Mesendoderm (in vitro differentiated cells): ENCODE measurements at regions not wholly inside any gene's neighbourhood (a gene's known extent, or its start where the extent isn't known, plus 50 kb on each side); places are given as distances from the start of the nearest gene placed in this dataset.
A peak's percentile ranks its signal among the peaks of the same experiment; 100 is the strongest.

Source experiments
- DNase-seq: peaks from one replicate; pipeline ENCODE4 v3.0.0; 2013
- H2AK5ac ChIP-seq: 2 replicates; pipeline ENCODE4 v1.6.1; 2013; ENCODE audit warnings: low read length, inconsistent platforms
- H2BK120ac ChIP-seq: 2 replicates; pipeline ENCODE4 v1.6.1; 2013; ENCODE audit warnings: low read depth, mild to moderate bottlenecking, low read length, moderate library complexity, mixed read lengths
- H2BK15ac ChIP-seq: replicated peaks from 2 replicates; pipeline ENCODE4 v1.6.1; 2013; ENCODE audit warnings: low read depth, mild to moderate bottlenecking, moderate library complexity
- H2BK5ac ChIP-seq: 2 replicates; pipeline ENCODE4 v1.6.1; 2013; ENCODE audit warnings: low read length, inconsistent platforms
- H3K18ac ChIP-seq: 2 replicates; pipeline ENCODE4 v1.6.1; 2013; ENCODE audit warnings: mild to moderate bottlenecking, low read length, mixed read lengths
- H3K23ac ChIP-seq: one replicate; pipeline ENCODE4 v1.6.1; 2013; ENCODE audit warnings: low read length
- H3K27ac ChIP-seq: 2 replicates; pipeline ENCODE4 v1.5.1; 2013; ENCODE audit warnings: low read depth, mild to moderate bottlenecking, inconsistent platforms, low read length, moderate library complexity
- H3K27me3 ChIP-seq: 2 replicates; pipeline ENCODE4 v1.6.1; 2013; ENCODE audit warnings: low read length, control low read depth, mild to moderate bottlenecking, inconsistent platforms; ENCODE audit not compliant: insufficient read depth, poor library complexity
- H3K36me3 ChIP-seq: 2 replicates; pipeline ENCODE4 v1.6.1; 2013; ENCODE audit warnings: low read length, inconsistent platforms; ENCODE audit not compliant: control insufficient read depth, insufficient read depth
- H3K4ac ChIP-seq: one replicate; pipeline ENCODE4 v1.6.1; 2013; ENCODE audit warnings: low read depth, mild to moderate bottlenecking, low read length, moderate library complexity
- H3K4me1 ChIP-seq: 2 replicates; pipeline ENCODE4 v1.6.1; 2013; ENCODE audit warnings: low read depth, low read length, inconsistent platforms; ENCODE audit not compliant: control insufficient read depth
- H3K4me2 ChIP-seq: 2 replicates; pipeline ENCODE4 v1.6.1; 2013; ENCODE audit warnings: low read length
- H3K4me3 ChIP-seq: 2 replicates; pipeline ENCODE4 v1.5.1; 2013; ENCODE audit warnings: mild to moderate bottlenecking, low read length
- H3K56ac ChIP-seq: one replicate; pipeline ENCODE4 v1.6.1; 2013; ENCODE audit warnings: low read length
- H3K79me1 ChIP-seq: 2 replicates; pipeline ENCODE4 v1.6.1; 2013; ENCODE audit warnings: low read length, inconsistent platforms
- H3K79me2 ChIP-seq: 2 replicates; pipeline ENCODE4 v1.6.1; 2013; ENCODE audit warnings: mild to moderate bottlenecking, low read length; ENCODE audit not compliant: control insufficient read depth, insufficient read depth
- H3K9ac ChIP-seq: 2 replicates; pipeline ENCODE4 v1.6.1; 2013; ENCODE audit warnings: low read length, inconsistent platforms
- H4K5ac ChIP-seq: one replicate; pipeline ENCODE4 v1.6.1; 2013; ENCODE audit warnings: low read length
- H4K8ac ChIP-seq: one replicate; pipeline ENCODE4 v1.6.1; 2013; ENCODE audit warnings: low read depth, mild to moderate bottlenecking, control low read depth, low read length, moderate library complexity
- WGBS: extraction: QIAGEN DNeasy Blood & Tissue Kit; methylation state at CpG from one replicate; pipeline ENCODE4 v1.1.7; 2013; ENCODE audit warnings: low lambda C conversion rate, missing lambda C conversion rate; ENCODE audit not compliant: insufficient coverage; ENCODE audit errors: extremely low coverage; 5-methylcytosine and 5-hydroxymethylcytosine counted together

DNA sequence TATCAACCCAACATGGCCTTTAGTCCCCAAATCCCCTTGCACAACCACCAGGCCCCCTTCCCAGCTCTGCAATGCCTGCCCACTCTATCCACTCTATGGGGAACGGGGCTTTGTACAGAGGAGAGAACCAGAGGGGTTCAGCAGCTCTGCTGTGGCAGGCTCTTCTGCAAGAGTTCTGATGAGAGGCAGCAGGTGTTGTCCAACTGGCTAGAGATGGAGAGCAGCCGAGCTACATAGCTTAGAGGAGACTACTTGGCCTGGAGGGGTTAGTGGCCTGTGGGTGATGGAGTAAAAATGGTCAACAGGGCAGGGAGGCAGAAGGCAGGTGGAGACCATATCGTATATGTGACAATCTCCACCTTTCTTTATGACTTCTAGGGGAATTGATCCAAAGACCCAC, 103.0 kb downstream of the QPCT start:
- DNase-seq, result no peak
- H2BK15ac ChIP-seq, result no peak overlapping the region
- H3K4me2 ChIP-seq, result no peak overlapping the region
- H3K23ac ChIP-seq, result no peak overlapping the region
- no peak overlapping the region for H3K9ac ChIP-seq
- no peaks in the 10 kb centered on the region for H3K79me2 ChIP-seq
- no peaks in the 10 kb centered on the region for H3K36me3 ChIP-seq
- no peak overlapping the region for H2BK120ac ChIP-seq
- no peak overlapping the region for H3K27ac ChIP-seq
- H3K18ac ChIP-seq, result no peak overlapping the region
- no peak overlapping the region for H2AK5ac ChIP-seq
- H4K8ac ChIP-seq, result no peak overlapping the region
- no peak overlapping the region for H4K5ac ChIP-seq
- no peaks in the 10 kb centered on the region for H3K79me1 ChIP-seq
- no peak overlapping the region for H3K4ac ChIP-seq
- H3K4me1 ChIP-seq, result no peaks in the 10 kb centered on the region
- no peak overlapping the region for H2BK5ac ChIP-seq
- no peak overlapping the region for H3K56ac ChIP-seq
- H3K27me3 ChIP-seq, result no peaks in the 10 kb centered on the region
- H3K4me3 ChIP-seq, result no peak overlapping the region
- WGBS, result no CpG with 5 or more reads among the region's 3 CpGs

DNA sequence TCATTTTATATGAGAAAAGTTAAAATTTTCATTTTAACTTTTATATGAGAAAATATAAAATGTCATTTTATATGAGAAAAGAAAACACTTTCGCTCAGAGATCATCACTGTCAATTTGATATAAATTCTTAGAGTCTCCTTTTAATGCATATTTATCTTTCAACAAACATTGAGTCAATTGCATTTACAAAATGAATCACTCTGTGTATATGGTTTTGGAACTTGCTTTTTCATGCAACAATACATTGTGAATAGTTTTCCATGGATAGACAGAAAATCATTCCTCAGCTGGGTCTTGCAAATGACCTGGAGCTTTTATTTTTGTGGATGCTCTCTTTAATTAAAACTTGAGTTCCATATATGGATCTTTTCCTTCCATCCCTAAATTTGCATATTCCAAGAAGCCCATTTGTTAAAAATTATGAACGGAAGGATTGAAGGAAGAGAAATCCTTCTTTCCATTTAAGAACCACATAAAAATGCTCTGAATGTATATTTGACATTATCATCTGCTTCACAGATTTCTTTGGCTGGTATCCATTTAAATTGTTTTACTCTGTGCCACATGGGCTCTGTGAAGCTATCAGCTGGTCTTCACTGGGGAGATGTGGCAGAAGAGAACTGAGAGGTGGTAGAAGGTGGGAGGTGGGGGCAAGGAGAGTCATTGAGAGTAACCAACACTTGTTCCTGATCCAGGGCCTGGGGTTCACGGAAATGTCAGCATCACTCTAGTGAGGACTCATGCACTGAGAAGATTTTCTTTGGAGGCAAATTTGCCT, 104.1 kb downstream of the QPCT start:
- Histone ChIP-seq H2BK5ac (no peak overlapping the region), H3K18ac (no peak overlapping the region), H3K36me3 (no peaks in the 10 kb centered on the region), H2BK120ac (no peak overlapping the region), H3K79me2 (no peaks in the 10 kb centered on the region), H3K27ac (no peak overlapping the region), H3K4ac (no peak overlapping the region), H3K27me3 (no peaks in the 10 kb centered on the region), H3K23ac (peak overlapping the region; percentile 15), H3K4me1 (no peaks in the 10 kb centered on the region), H4K5ac (no peak overlapping the region), H3K4me2 (no peak overlapping the region), H3K4me3 (no peak overlapping the region), H3K56ac (no peak overlapping the region), H3K79me1 (no peaks in the 10 kb centered on the region), H3K9ac (no peak overlapping the region), H2AK5ac (no peak overlapping the region), H4K8ac (no peak overlapping the region), H2BK15ac (no peak overlapping the region)
- WGBS, result no CpG with 5 or more reads among the region's 3 CpGs
- DNase-seq, result no peak

DNA sequence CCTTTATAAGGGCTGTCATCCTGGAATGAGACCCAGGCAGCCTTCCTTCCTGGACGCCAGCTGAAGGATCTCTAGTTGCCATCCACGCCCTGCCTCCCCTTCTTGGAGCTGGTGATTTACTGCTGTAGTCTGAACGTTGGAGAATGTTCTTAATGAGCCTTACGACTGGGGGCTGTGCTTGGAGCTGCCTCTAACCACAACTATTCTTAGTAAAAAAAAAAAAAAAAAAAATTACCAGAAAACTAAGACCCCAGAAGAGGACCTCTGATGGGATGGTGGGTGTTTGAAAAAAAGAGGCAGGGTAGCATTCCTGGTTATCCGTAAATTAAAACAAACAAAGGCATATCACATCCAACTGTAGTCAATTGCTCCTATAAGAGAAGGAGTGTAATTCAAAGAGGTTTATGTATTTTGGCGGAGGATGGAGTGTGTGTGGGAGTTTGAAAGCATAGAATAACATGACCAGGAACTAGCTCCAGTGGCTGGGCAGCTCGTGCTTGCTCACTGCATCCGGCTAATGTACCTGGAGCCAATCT, 105.4 kb downstream of the QPCT start:
- no peak for DNase-seq
- Histone ChIP-seq H3K36me3 (no peaks in the 10 kb centered on the region), H3K4me1 (no peaks in the 10 kb centered on the region), H3K4me2 (no peak overlapping the region), H3K79me1 (no peaks in the 10 kb centered on the region), H3K27me3 (no peaks in the 10 kb centered on the region), H3K27ac (no peak overlapping the region), H3K18ac (no peak overlapping the region), H3K56ac (no peak overlapping the region), H3K79me2 (no peaks in the 10 kb centered on the region), H3K9ac (no peak overlapping the region), H3K4me3 (no peak overlapping the region), H2BK15ac (no peak overlapping the region), H2BK5ac (no peak overlapping the region), H4K8ac (no peak overlapping the region), H4K5ac (no peak overlapping the region), H3K23ac (no peak overlapping the region), H3K4ac (no peak overlapping the region), H2BK120ac (no peak overlapping the region), H2AK5ac (peak overlapping the region; percentile 53)
- no CpG with 5 or more reads among the region's 8 CpGs for WGBS

DNA sequence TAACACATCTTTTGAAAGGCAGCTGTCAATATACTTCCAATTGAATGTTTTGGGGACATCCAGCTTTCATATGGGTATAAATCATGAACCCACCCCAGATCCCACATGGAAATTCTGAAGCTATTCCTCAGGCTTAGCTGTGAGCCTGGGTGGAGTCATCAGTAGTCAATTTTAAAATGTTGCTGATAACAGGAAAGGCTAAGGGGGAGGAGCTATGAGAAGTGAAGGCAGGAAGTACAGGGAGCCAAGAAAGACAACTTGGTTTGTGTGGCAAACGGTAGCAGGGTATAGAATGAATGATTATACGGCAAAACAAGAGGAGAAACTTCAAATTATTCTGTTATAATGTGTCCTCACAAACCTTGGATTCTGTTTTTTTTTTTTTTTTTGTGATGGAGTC, 108.6 kb downstream of the QPCT start:
- WGBS, result no CpG with 5 or more reads among the region's 2 CpGs
- Histone ChIP-seq H3K4me3 (no peak overlapping the region), H3K23ac (no peak overlapping the region)

DNA sequence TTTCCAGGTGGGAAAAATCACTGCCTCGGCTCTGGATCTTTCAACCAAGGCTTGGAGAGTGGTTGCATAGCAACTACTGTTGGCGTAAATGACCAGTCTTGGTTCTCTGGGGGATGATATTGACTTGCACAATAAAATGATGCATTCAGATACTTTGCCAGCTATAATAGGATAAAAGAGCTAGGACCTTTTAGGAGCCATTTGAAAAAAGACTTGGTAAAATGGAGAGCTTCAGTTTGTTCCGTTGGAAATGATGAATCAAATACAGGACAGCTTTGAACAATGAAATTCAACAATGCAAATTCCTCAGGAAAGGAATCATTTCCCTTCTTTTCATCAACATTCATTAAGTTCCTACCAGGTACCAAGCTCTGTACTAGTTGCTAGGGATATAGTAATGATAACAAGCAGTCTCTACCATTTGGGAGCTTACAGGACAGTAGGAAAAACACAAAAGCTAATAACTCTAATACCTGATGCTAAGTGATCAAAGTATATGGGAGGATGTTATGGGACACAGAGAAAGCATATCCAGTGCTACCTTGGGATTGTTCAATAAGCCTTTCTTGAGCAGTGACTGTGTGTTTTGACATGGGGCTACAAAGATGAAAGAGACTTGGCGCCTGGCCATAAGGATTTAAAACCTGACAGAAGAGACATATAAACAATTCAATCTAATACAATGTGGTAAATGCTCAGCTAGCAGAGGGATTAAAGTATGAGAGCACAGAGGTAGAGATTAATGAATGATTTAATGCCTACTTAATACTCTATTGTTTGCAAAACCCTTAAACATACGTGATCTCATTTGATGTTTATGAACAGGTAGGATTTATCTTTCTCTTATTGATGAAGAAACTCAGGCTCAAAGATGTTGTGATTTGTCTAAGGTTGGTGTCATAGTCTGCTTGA, 110.7 kb downstream of the QPCT start:
- H3K4me1 ChIP-seq, result peaks cover 3% of the 10 kb centered on the region

More for the DNA sequence above, 108.6 kb downstream of the QPCT start:
- no peak overlapping the region for H4K5ac ChIP-seq
- no peak overlapping the region for H3K56ac ChIP-seq
- no peaks in the 10 kb centered on the region for H3K27me3 ChIP-seq
- no peak overlapping the region for H3K18ac ChIP-seq
- H4K8ac ChIP-seq, result no peak overlapping the region
- no peak overlapping the region for H2AK5ac ChIP-seq
- H3K9ac ChIP-seq, result no peak overlapping the region
- no peak overlapping the region for H2BK120ac ChIP-seq
- no peaks in the 10 kb centered on the region for H3K36me3 ChIP-seq
- no peak overlapping the region for H3K4me2 ChIP-seq
- no peaks in the 10 kb centered on the region for H3K79me1 ChIP-seq
- H3K79me2 ChIP-seq, result no peaks in the 10 kb centered on the region
- no peaks in the 10 kb centered on the region for H3K4me1 ChIP-seq
- H2BK5ac ChIP-seq, result no peak overlapping the region
- no peak overlapping the region for H2BK15ac ChIP-seq
- no peak overlapping the region for H3K27ac ChIP-seq
- peak; percentile 8 for DNase-seq
- no peak overlapping the region for H3K4ac ChIP-seq

More for the DNA sequence above, 110.7 kb downstream of the QPCT start:
- no CpG with 5 or more reads among the region's 5 CpGs for WGBS
- H3K23ac ChIP-seq, result peak overlapping the region; percentile 20
- peak; percentile 8 for DNase-seq
- H3K79me2 ChIP-seq, result no peaks in the 10 kb centered on the region
- H3K4ac ChIP-seq, result no peak overlapping the region
- no peak overlapping the region for H4K8ac ChIP-seq
- H3K56ac ChIP-seq, result no peak overlapping the region
- no peak overlapping the region for H2BK5ac ChIP-seq
- no peak overlapping the region for H3K4me3 ChIP-seq
- H3K4me2 ChIP-seq, result no peak overlapping the region
- no peaks in the 10 kb centered on the region for H3K79me1 ChIP-seq
- no peak overlapping the region for H2BK15ac ChIP-seq
- no peaks in the 10 kb centered on the region for H3K36me3 ChIP-seq
- H3K18ac ChIP-seq, result no peak overlapping the region
- no peaks in the 10 kb centered on the region for H3K27me3 ChIP-seq
- H3K9ac ChIP-seq, result no peak overlapping the region
- no peak overlapping the region for H2AK5ac ChIP-seq
- no peak overlapping the region for H4K5ac ChIP-seq
- no peak overlapping the region for H2BK120ac ChIP-seq
- no peak overlapping the region for H3K27ac ChIP-seq
